HepG2 (cell line): ENCODE measurements at regions not wholly inside any gene's neighbourhood (a gene's known extent, or its start where the extent isn't known, plus 50 kb on each side); places are given as distances from the start of the nearest gene placed in this dataset.

Source experiments
- ATF7-NPFF ChIP-seq: sonication (generic); formaldehyde crosslinking; IDR thresholded peaks from 2 replicates; pipeline ENCODE4 v1.8.1; 2023; ENCODE audit warnings: mild to moderate bottlenecking, low read depth, missing genetic modification reagents, moderate library complexity
- HOXD1 ChIP-seq: sonication (generic); formaldehyde crosslinking; IDR thresholded peaks from 2 replicates; pipeline ENCODE4 v1.5.0; 2020; ENCODE audit warnings: missing genetic modification reagents
- KMT2B ChIP-seq: IDR thresholded peaks from 2 replicates; pipeline ENCODE4 v1.6.1; 2016; ENCODE audit warnings: missing genetic modification reagents, missing compliant biosample characterization
- PCBP1 ChIP-seq: fragments of 200-400 bp; formaldehyde crosslinking; IDR thresholded peaks from 2 replicates; pipeline ENCODE4 v1.6.1; 2017; ENCODE audit warnings: mild to moderate bottlenecking, low read depth, low read length, borderline replicate concordance
- REST ChIP-seq, 2 experiments: IDR thresholded peaks; 2 replicates each; pipeline ENCODE4 v1.6.1; 2011 to 2012; ENCODE audit warnings: low read length in 2 of 2, borderline replicate concordance in 1 of 2, low read depth in 1 of 2, mild to moderate bottlenecking in 1 of 2, moderate library complexity in 1 of 2
- SALL1 ChIP-seq: sonication (generic); formaldehyde crosslinking; IDR thresholded peaks from 2 replicates; pipeline ENCODE4 v1.8.0; 2022; ENCODE audit warnings: mild to moderate bottlenecking, missing genetic modification reagents
- STAG1 ChIP-seq: sonication (generic); formaldehyde crosslinking; IDR thresholded peaks from 2 replicates; pipeline ENCODE4 v1.4.0; 2020; ENCODE audit warnings: missing genetic modification reagents
- THAP11 ChIP-seq: IDR thresholded peaks from 2 replicates; pipeline ENCODE4 v1.6.1; 2016; ENCODE audit warnings: missing biosample characterization, missing genetic modification reagents
- U2AF2 ChIP-seq: fragments of 200-400 bp; formaldehyde crosslinking; IDR thresholded peaks from 2 replicates; pipeline ENCODE4 v1.6.1; 2017; ENCODE audit warnings: low read depth, mild to moderate bottlenecking, low read length
- UBTF ChIP-seq: sonication (generic); formaldehyde crosslinking; IDR thresholded peaks from 2 replicates; pipeline ENCODE4 v1.4.0; 2020; ENCODE audit warnings: mild to moderate bottlenecking, missing genetic modification reagents
- ZBED4 ChIP-seq: sonication (generic); formaldehyde crosslinking; IDR thresholded peaks from 2 replicates; pipeline ENCODE4 v1.4.0; 2020; ENCODE audit warnings: missing genetic modification reagents, borderline replicate concordance
- ZNF331 ChIP-seq: sonication (generic); formaldehyde crosslinking; IDR thresholded peaks from 2 replicates; pipeline ENCODE4 v1.4.0; 2020; ENCODE audit warnings: missing genetic modification reagents
- ZNF484 ChIP-seq: sonication (generic); formaldehyde crosslinking; IDR thresholded peaks from 2 replicates; pipeline ENCODE4 v1.5.1; 2020; ENCODE audit warnings: mild to moderate bottlenecking, low read depth, missing genetic modification reagents, borderline replicate concordance
- TF ChIP-seq, protein P1 (sequence below): sonication (generic); formaldehyde crosslinking; IDR thresholded peaks from 2 replicates; pipeline ENCODE4 v1.9.0; 2022; ENCODE audit warnings: missing genetic modification reagents, mild to moderate bottlenecking, borderline replicate concordance
- TF ChIP-seq, protein P2 (sequence below): sonication (generic); formaldehyde crosslinking; IDR thresholded peaks from 2 replicates; pipeline ENCODE4 v1.5.1; 2020; ENCODE audit warnings: mild to moderate bottlenecking, missing genetic modification reagents, borderline replicate concordance

DNA sequence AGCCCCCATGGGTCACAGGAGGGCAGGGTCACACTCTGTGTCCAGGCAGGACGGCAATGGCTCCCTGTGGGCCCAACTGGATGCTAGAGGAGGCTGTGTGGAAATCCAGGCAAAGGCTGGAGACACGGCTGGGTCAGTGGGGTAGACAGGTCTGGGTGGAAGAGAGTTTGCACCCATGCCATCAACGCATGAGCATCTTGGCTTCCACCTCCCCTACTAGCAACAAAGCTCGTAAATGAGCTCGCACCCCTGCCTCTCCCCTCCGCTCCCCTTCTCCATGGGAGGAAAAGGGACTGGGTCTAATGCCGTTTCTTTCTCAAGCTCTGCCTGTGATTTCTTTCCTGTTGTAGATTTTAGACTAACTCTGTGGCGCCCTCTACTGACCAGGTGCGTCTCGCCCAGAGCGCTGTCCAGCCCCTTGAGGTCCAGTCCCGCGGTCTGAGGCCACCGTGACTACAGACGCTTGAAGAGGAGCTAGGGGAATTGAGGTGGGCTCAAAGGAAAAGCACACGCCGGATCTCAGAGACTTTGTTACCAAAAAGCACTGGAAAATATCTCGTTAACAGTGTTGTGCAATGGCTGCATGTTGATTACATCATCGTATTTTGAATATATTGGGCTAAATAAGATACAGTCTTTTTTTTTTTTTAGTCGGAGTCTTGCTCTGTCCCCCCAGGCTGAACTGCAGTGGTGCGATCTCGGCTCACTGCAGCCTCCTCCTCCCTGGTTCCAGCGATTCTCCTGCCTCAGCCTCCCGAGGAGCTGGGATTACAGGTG, 50.7 kb upstream of the USP29 start (continued):
- peak; percentile 9; the same call in 1 of the 2 replicates for TF ChIP-seq UBTF (CRISPR knock-in tag)
- TF ChIP-seq, protein P1, sequence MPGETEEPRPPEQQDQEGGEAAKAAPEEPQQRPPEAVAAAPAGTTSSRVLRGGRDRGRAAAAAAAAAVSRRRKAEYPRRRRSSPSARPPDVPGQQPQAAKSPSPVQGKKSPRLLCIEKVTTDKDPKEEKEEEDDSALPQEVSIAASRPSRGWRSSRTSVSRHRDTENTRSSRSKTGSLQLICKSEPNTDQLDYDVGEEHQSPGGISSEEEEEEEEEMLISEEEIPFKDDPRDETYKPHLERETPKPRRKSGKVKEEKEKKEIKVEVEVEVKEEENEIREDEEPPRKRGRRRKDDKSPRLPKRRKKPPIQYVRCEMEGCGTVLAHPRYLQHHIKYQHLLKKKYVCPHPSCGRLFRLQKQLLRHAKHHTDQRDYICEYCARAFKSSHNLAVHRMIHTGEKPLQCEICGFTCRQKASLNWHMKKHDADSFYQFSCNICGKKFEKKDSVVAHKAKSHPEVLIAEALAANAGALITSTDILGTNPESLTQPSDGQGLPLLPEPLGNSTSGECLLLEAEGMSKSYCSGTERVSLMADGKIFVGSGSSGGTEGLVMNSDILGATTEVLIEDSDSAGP (CRISPR knock-in tag): peak; percentile 78; the same call in 1 of the 2 replicates
- peak; percentile 83 for TF ChIP-seq SALL1 (CRISPR knock-in tag)
- no peak for TF ChIP-seq PCBP1
- no peak for TF ChIP-seq HOXD1 (CRISPR knock-in tag)
- TF ChIP-seq REST (IDR thresholded peaks at IDR 0.05; ENCODE audit: borderline replicate concordance in 1 of 2, low read depth in 1 of 2, low read length in 2 of 2): peak; percentile 47 to 91
- TF ChIP-seq, protein P2, sequence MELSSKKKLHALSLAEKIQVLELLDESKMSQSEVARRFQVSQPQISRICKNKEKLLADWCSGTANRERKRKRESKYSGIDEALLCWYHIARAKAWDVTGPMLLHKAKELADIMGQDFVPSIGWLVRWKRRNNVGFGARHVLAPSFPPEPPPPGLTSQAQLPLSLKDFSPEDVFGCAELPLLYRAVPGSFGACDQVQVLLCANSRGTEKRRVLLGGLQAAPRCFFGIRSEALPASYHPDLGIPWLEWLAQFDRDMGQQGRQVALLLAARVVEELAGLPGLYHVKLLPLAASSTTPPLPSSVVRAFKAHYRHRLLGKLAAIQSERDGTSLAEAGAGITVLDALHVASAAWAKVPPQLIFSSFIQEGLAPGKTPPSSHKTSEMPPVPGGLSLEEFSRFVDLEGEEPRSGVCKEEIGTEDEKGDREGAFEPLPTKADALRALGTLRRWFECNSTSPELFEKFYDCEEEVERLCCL (CRISPR knock-in tag): no peak
- TF ChIP-seq KMT2B (CRISPR knock-in tag): no peak; the same call in 1 of the 2 replicates
- TF ChIP-seq ATF7-NPFF (CRISPR knock-in tag): no peak
- TF ChIP-seq U2AF2: no peak
- peak; percentile 45; the same call in 1 of the 2 replicates for TF ChIP-seq THAP11 (CRISPR knock-in tag)
- no peak for TF ChIP-seq ZBED4 (CRISPR knock-in tag)
- no peak for TF ChIP-seq ZNF484 (CRISPR knock-in tag)
- peak; percentile 57; the same call in 1 of the 2 replicates for TF ChIP-seq ZNF331 (CRISPR knock-in tag)
- peak; percentile 93 for TF ChIP-seq STAG1 (CRISPR knock-in tag)
